ENCODE measurements at regions not wholly inside any gene's neighbourhood (a gene's known extent, or its start where the extent isn't known, plus 50 kb on each side); places are given as distances from the start of the nearest gene placed in this dataset.

- no peak for TF ChIP-seq CTCF (conservative IDR thresholded peaks at IDR 0.05)
- TF ChIP-seq ZFX (IDR thresholded peaks at IDR 0.05): no peak
These were observed 60.1 kb upstream of the TAGAP start for GRCh38 chr6:159104931-159105330.
